ENCODE measurements at regions not wholly inside any gene's neighbourhood (a gene's known extent, or its start where the extent isn't known, plus 50 kb on each side); places are given as distances from the start of the nearest gene placed in this dataset.

GRCh38 chr3:5069627-5070026 lies 52.5 kb upstream of the ARL8B start:
- DNase-seq (ENCODE audit: low spot score): no peak

- DNase-seq (ENCODE audit: low spot score): no peak
Measured at GRCh38 chr3:5071061-5071460, 51.0 kb upstream of the ARL8B start.

- no peak for DNase-seq (ENCODE audit: low spot score)
Measured at GRCh38 chr3:5072100-5072816, 49.8 kb upstream of the ARL8B start.
